Lower lobe of right lung (tissue), 2 donors: ENCODE measurements at regions not wholly inside any gene's neighbourhood (a gene's known extent, or its start where the extent isn't known, plus 50 kb on each side); places are given as distances from the start of the nearest gene placed in this dataset.

Source experiments
- ATAC-seq, 2 donors: fragments of 200-7000 bp; cut with Tn5 transposase; one replicate each; pipeline ENCODE4 v1.9.1; 2020 to 2022; ENCODE audit warnings: mild to moderate bottlenecking in 2 of 2, moderate library complexity in 2 of 2
- DNase-seq: peaks from one replicate; pipeline ENCODE4 v3.0.0-alpha.2; 2020
- H3K27ac ChIP-seq: fragments of 200-600 bp; one replicate; pipeline ENCODE4 v1.8.0; 2022
- H3K27me3 ChIP-seq: fragments of 200-600 bp; one replicate; pipeline ENCODE4 v1.8.0; 2022; ENCODE audit warnings: low read depth
- H3K36me3 ChIP-seq: fragments of 200-600 bp; one replicate; pipeline ENCODE4 v1.8.0; 2022; ENCODE audit warnings: mild to moderate bottlenecking
- H3K4me1 ChIP-seq: fragments of 200-600 bp; one replicate; pipeline ENCODE4 v1.8.0; 2022
- H3K4me3 ChIP-seq: fragments of 200-600 bp; one replicate; pipeline ENCODE4 v1.8.0; 2022; ENCODE audit warnings: mild to moderate bottlenecking
- H3K9me3 ChIP-seq: fragments of 200-600 bp; one replicate; pipeline ENCODE4 v1.8.0; 2022
- intact Hi-C: fragments of 100-400 bp; cut with DNase I; formaldehyde crosslinking; loops from one replicate; pipeline ENCODE4 v1.11.0; 2022
- TF ChIP-seq, protein P1 (sequence below): fragments of 200-600 bp; IDR thresholded peaks from one replicate; pipeline ENCODE4 v1.8.0; 2022; ENCODE audit warnings: antibody characterized with exemption, mild to moderate bottlenecking
- donor health status: DM: no; HTN: yes; CAD: no; lungs with severe emphysema.

DNA sequence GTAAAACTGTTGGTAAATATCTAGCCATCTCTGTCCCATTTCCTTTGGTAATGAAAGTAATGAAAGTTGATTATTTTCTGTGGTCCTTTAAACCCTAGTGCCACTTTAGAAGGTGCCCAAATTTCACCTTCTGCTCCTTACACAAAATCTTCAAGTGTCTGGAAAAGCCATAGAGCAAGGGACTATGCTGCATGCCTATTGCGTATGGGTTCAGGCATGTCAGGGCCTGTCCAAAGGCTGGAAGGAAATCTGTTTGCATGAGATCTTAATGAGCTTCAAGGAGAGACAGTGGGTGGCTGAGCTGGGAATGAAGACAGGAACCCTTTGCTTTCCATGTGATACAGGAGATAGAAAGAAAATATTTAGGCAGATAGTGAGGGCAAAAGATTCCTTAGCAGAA is 66.6 kb upstream of the CCN6 start:
- TF ChIP-seq, protein P1, sequence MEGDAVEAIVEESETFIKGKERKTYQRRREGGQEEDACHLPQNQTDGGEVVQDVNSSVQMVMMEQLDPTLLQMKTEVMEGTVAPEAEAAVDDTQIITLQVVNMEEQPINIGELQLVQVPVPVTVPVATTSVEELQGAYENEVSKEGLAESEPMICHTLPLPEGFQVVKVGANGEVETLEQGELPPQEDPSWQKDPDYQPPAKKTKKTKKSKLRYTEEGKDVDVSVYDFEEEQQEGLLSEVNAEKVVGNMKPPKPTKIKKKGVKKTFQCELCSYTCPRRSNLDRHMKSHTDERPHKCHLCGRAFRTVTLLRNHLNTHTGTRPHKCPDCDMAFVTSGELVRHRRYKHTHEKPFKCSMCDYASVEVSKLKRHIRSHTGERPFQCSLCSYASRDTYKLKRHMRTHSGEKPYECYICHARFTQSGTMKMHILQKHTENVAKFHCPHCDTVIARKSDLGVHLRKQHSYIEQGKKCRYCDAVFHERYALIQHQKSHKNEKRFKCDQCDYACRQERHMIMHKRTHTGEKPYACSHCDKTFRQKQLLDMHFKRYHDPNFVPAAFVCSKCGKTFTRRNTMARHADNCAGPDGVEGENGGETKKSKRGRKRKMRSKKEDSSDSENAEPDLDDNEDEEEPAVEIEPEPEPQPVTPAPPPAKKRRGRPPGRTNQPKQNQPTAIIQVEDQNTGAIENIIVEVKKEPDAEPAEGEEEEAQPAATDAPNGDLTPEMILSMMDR: no peak
- H3K4me1 ChIP-seq: peaks cover 6% of the 10 kb centered on the region
- ATAC-seq (no peak), DNase-seq (no peak)
- H3K9me3 ChIP-seq: no peaks in the 10 kb centered on the region
- no peaks in the 10 kb centered on the region for H3K27me3 ChIP-seq
- H3K27ac ChIP-seq: no peak overlapping the region
- no peaks in the 10 kb centered on the region for H3K36me3 ChIP-seq
- H3K4me3 ChIP-seq: no peak overlapping the region
- intact Hi-C loops: no loop called here

DNA sequence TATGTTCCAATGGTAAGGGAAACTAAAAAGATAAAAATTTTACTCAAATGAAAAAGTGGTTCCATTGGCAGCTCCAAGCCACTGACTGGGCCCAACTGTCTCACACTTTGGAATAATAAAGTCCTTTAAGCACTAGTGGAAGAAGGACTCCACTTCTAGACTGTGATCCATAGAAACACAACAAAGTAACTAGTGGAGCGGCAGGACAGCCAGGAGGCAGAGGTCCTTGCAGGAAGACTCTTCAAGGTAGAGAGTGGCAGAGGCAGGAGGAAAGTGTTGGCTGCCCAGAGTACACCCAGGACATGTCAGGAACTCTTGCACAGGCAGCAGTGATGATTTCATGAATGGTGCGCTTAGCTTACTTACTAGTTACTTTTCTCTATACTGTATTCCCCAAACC is 65.0 kb upstream of the CCN6 start:
- ATAC-seq (no peak), DNase-seq (no peak)
- intact Hi-C loops: no loop called here
- Histone ChIP-seq H3K4me3 (no peak overlapping the region), H3K9me3 (no peaks in the 10 kb centered on the region), H3K27ac (no peak overlapping the region), H3K4me1 (peaks cover 6% of the 10 kb centered on the region), H3K27me3 (no peaks in the 10 kb centered on the region), H3K36me3 (no peaks in the 10 kb centered on the region)
- TF ChIP-seq, protein P1: no peak

DNA sequence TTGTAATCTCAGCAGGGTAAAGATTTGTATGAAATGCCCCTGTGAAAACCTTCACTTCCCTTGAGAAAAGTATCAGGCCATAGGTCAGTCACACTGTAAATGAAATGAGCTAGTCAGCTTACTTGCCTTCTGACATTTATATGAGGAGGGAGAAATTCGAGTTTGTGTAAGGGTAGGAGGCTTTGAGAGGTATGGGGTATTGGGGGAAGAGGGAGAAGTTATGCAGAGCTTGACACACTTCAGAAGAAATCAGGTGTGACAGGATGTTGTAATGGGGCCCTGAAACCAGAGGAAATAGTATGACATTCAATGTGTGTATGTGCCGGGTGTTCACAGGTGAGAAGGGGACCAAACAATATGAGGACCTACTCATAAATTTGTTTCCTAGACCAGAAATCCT is 64.2 kb upstream of the CCN6 start:
- DNase-seq (no peak), ATAC-seq (no peak)
- H3K4me3 ChIP-seq: no peak overlapping the region
- TF ChIP-seq, protein P1: no peak
- peaks cover 6% of the 10 kb centered on the region for H3K4me1 ChIP-seq
- intact Hi-C loops: no loop called here
- no peaks in the 10 kb centered on the region for H3K9me3 ChIP-seq
- H3K27ac ChIP-seq: no peak overlapping the region
- no peaks in the 10 kb centered on the region for H3K27me3 ChIP-seq
- no peaks in the 10 kb centered on the region for H3K36me3 ChIP-seq

DNA sequence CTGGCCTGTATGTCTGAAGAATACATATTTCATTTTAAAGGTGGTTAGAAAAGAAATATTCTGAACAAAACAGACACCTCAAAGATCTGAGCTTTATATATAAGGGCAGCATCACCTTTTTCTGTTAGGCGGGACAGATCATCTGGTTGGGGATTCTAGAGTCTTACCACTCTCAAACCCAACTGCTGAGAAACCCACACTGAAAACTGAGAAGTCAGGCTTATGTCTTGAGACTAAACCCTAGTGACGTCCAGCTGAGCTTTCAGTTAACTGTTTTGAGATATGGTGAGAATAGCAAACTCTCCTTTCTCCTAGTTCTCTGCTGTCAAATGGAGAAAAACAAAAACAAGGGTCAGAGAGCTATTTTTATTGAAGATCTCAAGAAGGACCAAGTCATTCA is 63.7 kb upstream of the CCN6 start:
- intact Hi-C loops: no loop called here
- H3K36me3 ChIP-seq: no peaks in the 10 kb centered on the region
- ATAC-seq: no peak

DNA sequence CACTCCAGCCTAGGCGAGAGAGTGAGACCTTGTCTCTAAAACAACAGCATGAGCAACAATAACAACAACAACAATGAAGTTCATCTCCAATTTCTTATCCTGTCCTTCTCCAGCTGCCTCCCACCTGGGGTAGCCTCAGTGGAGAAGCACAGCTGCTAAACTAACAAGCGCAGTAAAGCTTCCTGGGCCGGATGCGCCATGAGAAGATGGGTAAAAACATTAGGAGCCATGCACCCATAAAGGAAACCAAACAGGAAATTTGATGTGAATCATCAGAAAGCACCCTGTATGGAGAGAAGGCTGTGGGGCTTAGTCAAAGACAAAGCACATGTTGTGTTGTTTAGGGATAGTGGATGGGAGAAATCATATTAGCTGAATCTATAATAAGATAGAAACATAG is 61.1 kb upstream of the CCN6 start:
- no peak overlapping the region for H3K4me3 ChIP-seq
- no peaks in the 10 kb centered on the region for H3K27me3 ChIP-seq
- peaks cover 6% of the 10 kb centered on the region for H3K4me1 ChIP-seq
- ATAC-seq (no peak), DNase-seq (no peak)
- H3K27ac ChIP-seq: no peak overlapping the region
- H3K9me3 ChIP-seq: no peaks in the 10 kb centered on the region
- intact Hi-C loops: no loop called here
- H3K36me3 ChIP-seq: no peaks in the 10 kb centered on the region
- TF ChIP-seq, protein P1: no peak

More for the DNA sequence above, 63.7 kb upstream of the CCN6 start:
- H3K4me3 ChIP-seq: no peak overlapping the region
- H3K27me3 ChIP-seq: no peaks in the 10 kb centered on the region
- TF ChIP-seq, protein P1: no peak
- H3K27ac ChIP-seq: no peak overlapping the region
- no peak for DNase-seq
- H3K4me1 ChIP-seq: peaks cover 6% of the 10 kb centered on the region
- H3K9me3 ChIP-seq: no peaks in the 10 kb centered on the region

DNA sequence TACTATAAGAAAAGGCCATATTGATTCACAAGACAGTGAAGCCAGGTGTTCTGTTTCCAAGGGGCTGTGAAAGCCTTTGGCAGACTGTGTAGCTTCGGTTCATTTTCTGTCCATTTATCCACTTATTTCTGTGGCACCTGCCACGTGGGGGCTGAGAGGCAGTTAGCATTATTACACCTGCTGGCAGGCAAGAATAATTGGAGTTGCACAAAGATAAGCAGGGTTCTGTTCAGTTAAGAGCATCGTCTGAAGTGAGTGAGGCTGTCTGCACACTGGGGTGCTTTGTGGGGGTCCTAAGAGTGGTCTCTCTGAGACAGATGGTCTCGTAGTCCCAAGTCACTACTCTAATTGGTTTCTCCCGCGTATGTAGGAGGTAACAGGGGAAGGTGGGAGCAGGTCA is 60.6 kb upstream of the CCN6 start:
- no peak overlapping the region for H3K27ac ChIP-seq
- no peaks in the 10 kb centered on the region for H3K27me3 ChIP-seq
- DNase-seq: no peak
- peaks cover 6% of the 10 kb centered on the region for H3K4me1 ChIP-seq
- intact Hi-C loops: no loop called here
- no peak overlapping the region for H3K4me3 ChIP-seq
- H3K36me3 ChIP-seq: no peaks in the 10 kb centered on the region
- ATAC-seq: no peak
- TF ChIP-seq, protein P1: no peak
- no peaks in the 10 kb centered on the region for H3K9me3 ChIP-seq
